HUES64 (cell line): ENCODE measurements at regions not wholly inside any gene's neighbourhood (a gene's known extent, or its start where the extent isn't known, plus 50 kb on each side); places are given as distances from the start of the nearest gene placed in this dataset.

Experiments used
- H3K27ac ChIP-seq: 2 replicates; pipeline ENCODE4 v1.7.0; 2013; ENCODE audit warnings: low read depth, low read length, inconsistent platforms
- H3K27me3 ChIP-seq: 2 replicates; pipeline ENCODE4 v1.6.1; 2013; ENCODE audit warnings: mild to moderate bottlenecking, low read length; ENCODE audit not compliant: insufficient read depth
- H3K36me3 ChIP-seq: 2 replicates; pipeline ENCODE4 v1.6.1; 2013; ENCODE audit warnings: mild to moderate bottlenecking, low read length; ENCODE audit not compliant: insufficient read depth
- H3K4me1 ChIP-seq: 2 replicates; pipeline ENCODE4 v1.6.1; 2013; ENCODE audit warnings: mild to moderate bottlenecking, low read length, moderate library complexity; ENCODE audit not compliant: insufficient read depth
- H3K4me3 ChIP-seq: 2 replicates; pipeline ENCODE4 v1.5.1; 2013; ENCODE audit warnings: mild to moderate bottlenecking, low read length, moderate library complexity
- H3K9ac ChIP-seq: 2 replicates; pipeline ENCODE4 v1.6.1; 2013; ENCODE audit warnings: mild to moderate bottlenecking, low read depth, low read length
- H3K9me3 ChIP-seq: 2 replicates; pipeline ENCODE4 v1.6.1; 2013; ENCODE audit warnings: low read depth, low read length; ENCODE audit not compliant: insufficient read depth
- WGBS: fragments of 150-250, 120-280 bp; methylation state at CpG from one replicate; pipeline ENCODE4 v1.1.7; 2013; ENCODE audit warnings: missing lambda C conversion rate; 5-methylcytosine and 5-hydroxymethylcytosine counted together

GRCh38 chr12:74119811-74120362 lies 417.7 kb upstream of the ATXN7L3B start:
- Histone ChIP-seq H3K27me3 (no peaks in the 10 kb centered on the region), H3K9me3 (no peaks in the 10 kb centered on the region), H3K4me3 (no peak overlapping the region), H3K27ac (no peak overlapping the region), H3K36me3 (no peaks in the 10 kb centered on the region), H3K9ac (no peak overlapping the region), H3K4me1 (no peaks in the 10 kb centered on the region)

GRCh38 chr12:74120644-74121043 lies 417.0 kb upstream of the ATXN7L3B start:
- Histone ChIP-seq H3K9me3 (no peaks in the 10 kb centered on the region), H3K4me3 (no peak overlapping the region)

GRCh38 chr12:74129702-74130101 lies 407.9 kb upstream of the ATXN7L3B start:
- Histone ChIP-seq H3K4me1 (no peaks in the 10 kb centered on the region), H3K4me3 (no peak overlapping the region), H3K27me3 (no peaks in the 10 kb centered on the region), H3K9ac (no peak overlapping the region), H3K36me3 (no peaks in the 10 kb centered on the region), H3K27ac (no peak overlapping the region), H3K9me3 (no peaks in the 10 kb centered on the region)
- WGBS = 93% methylated on average over 2 of the region's 2 CpGs

More at GRCh38 chr12:74120644-74121043, 417.0 kb upstream of the ATXN7L3B start:
- no peaks in the 10 kb centered on the region for H3K36me3 ChIP-seq
- no peak overlapping the region for H3K9ac ChIP-seq
- H3K27me3 ChIP-seq = no peaks in the 10 kb centered on the region
- WGBS = no CpG with 5 or more reads among the region's 1 CpG
- H3K4me1 ChIP-seq = no peaks in the 10 kb centered on the region
- H3K27ac ChIP-seq = no peak overlapping the region

GRCh38 chr12:74144396-74144795 lies 393.2 kb upstream of the ATXN7L3B start:
- Histone ChIP-seq H3K9me3 (no peaks in the 10 kb centered on the region), H3K36me3 (no peaks in the 10 kb centered on the region), H3K27ac (no peak overlapping the region), H3K4me3 (no peak overlapping the region), H3K9ac (no peak overlapping the region), H3K27me3 (no peaks in the 10 kb centered on the region), H3K4me1 (no peaks in the 10 kb centered on the region)
- WGBS = 96% methylated on average over 4 of the region's 4 CpGs

- Histone ChIP-seq H3K9me3 (no peaks in the 10 kb centered on the region), H3K9ac (no peak overlapping the region), H3K4me1 (no peaks in the 10 kb centered on the region), H3K4me3 (no peak overlapping the region), H3K27ac (no peak overlapping the region), H3K27me3 (no peaks in the 10 kb centered on the region), H3K36me3 (no peaks in the 10 kb centered on the region)
- WGBS = no CpG with 5 or more reads among the region's 1 CpG
Measured at GRCh38 chr12:74145328-74145727, 392.3 kb upstream of the ATXN7L3B start.

- Histone ChIP-seq H3K36me3 (no peaks in the 10 kb centered on the region), H3K9ac (no peak overlapping the region)
- WGBS = 89% methylated on average over 2 of the region's 2 CpGs
Measured at GRCh38 chr12:74148849-74149248, 388.8 kb upstream of the ATXN7L3B start.

GRCh38 chr12:74152370-74152769 lies 385.3 kb upstream of the ATXN7L3B start:
- Histone ChIP-seq H3K4me3 (no peak overlapping the region), H3K9ac (no peak overlapping the region), H3K4me1 (peaks cover 9% of the 10 kb centered on the region; the same call in 1 of the 2 replicates), H3K9me3 (no peaks in the 10 kb centered on the region), H3K36me3 (no peaks in the 10 kb centered on the region), H3K27ac (no peak overlapping the region), H3K27me3 (peaks cover 7% of the 10 kb centered on the region)
- 60% methylated on average over 2 of the region's 2 CpGs for whole genome bisulfite sequencing

More at GRCh38 chr12:74148849-74149248, 388.8 kb upstream of the ATXN7L3B start:
- Histone ChIP-seq H3K9me3 (no peaks in the 10 kb centered on the region), H3K27me3 (peaks cover 7% of the 10 kb centered on the region), H3K27ac (no peak overlapping the region), H3K4me1 (peaks cover 9% of the 10 kb centered on the region; the same call in 1 of the 2 replicates), H3K4me3 (no peak overlapping the region)

GRCh38 chr12:74166096-74166495 lies 371.5 kb upstream of the ATXN7L3B start:
- Histone ChIP-seq H3K27me3 (no peaks in the 10 kb centered on the region), H3K4me1 (no peaks in the 10 kb centered on the region), H3K9me3 (no peaks in the 10 kb centered on the region), H3K27ac (no peak overlapping the region), H3K4me3 (no peak overlapping the region), H3K36me3 (no peaks in the 10 kb centered on the region), H3K9ac (no peak overlapping the region)
- WGBS = 94% methylated on average over 2 of the region's 2 CpGs

GRCh38 chr12:74169607-74170006 lies 368.0 kb upstream of the ATXN7L3B start:
- Histone ChIP-seq H3K9ac (no peak overlapping the region), H3K4me1 (no peaks in the 10 kb centered on the region), H3K27me3 (no peaks in the 10 kb centered on the region), H3K4me3 (no peak overlapping the region), H3K9me3 (no peaks in the 10 kb centered on the region), H3K27ac (no peak overlapping the region), H3K36me3 (no peaks in the 10 kb centered on the region)
- WGBS = no CpG with 5 or more reads among the region's 2 CpGs

GRCh38 chr12:74170645-74171477 lies 366.8 kb upstream of the ATXN7L3B start:
- Histone ChIP-seq H3K27ac (no peak overlapping the region), H3K9me3 (no peaks in the 10 kb centered on the region; the same call in 1 of the 2 replicates), H3K9ac (no peak overlapping the region), H3K4me1 (no peaks in the 10 kb centered on the region), H3K27me3 (no peaks in the 10 kb centered on the region), H3K4me3 (no peak overlapping the region), H3K36me3 (no peaks in the 10 kb centered on the region)
- WGBS = 95% methylated on average over 42 of the region's 42 CpGs

GRCh38 chr12:74171478-74171909 lies 366.1 kb upstream of the ATXN7L3B start:
- H3K27ac ChIP-seq = no peak overlapping the region
- WGBS = 94% methylated on average over 19 of the region's 19 CpGs
- no peaks in the 10 kb centered on the region for H3K4me1 ChIP-seq
- no peak overlapping the region for H3K4me3 ChIP-seq
- H3K27me3 ChIP-seq = no peaks in the 10 kb centered on the region
- H3K9me3 ChIP-seq = no peaks in the 10 kb centered on the region; the same call in 1 of the 2 replicates
- H3K9ac ChIP-seq = no peak overlapping the region
- no peaks in the 10 kb centered on the region for H3K36me3 ChIP-seq
